D341Med (cell line): ENCODE measurements at regions not wholly inside any gene's neighbourhood (a gene's known extent, or its start where the extent isn't known, plus 50 kb on each side); places are given as distances from the start of the nearest gene placed in this dataset.

Experiments used
- DNase-seq: peaks from one replicate; pipeline ENCODE4 v3.0.0; 2012; ENCODE audit warnings: low spot score

GRCh38 chr14:97581016-97581415 is 783.8 kb downstream of the VRK1 start:
- no peak for DNase-seq

GRCh38 chr14:97582022-97582421 is 784.8 kb downstream of the VRK1 start:
- DNase-seq: no peak

DNA sequence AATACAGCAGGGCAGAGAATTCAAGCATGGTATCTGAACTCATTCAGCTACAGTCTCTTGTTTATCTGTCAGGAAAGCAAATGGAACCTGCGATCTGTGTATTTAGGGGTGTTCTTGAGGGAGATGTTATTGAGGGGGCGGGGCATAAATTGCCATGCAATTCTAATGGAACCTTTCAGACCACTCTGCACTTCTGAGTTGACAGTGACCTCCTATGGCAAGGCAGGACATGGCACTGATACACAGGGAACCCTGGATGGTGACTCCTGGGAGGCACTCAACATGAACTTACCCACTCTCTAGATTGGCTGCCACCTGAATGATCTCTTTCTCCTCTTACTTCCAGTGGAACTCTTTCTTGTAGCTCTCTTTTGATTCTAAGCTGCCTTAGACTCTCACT is 787.3 kb downstream of the VRK1 start:
- no peak for DNase-seq

GRCh38 chr14:97592341-97592980 is 795.3 kb downstream of the VRK1 start:
- no peak for DNase-seq

DNA sequence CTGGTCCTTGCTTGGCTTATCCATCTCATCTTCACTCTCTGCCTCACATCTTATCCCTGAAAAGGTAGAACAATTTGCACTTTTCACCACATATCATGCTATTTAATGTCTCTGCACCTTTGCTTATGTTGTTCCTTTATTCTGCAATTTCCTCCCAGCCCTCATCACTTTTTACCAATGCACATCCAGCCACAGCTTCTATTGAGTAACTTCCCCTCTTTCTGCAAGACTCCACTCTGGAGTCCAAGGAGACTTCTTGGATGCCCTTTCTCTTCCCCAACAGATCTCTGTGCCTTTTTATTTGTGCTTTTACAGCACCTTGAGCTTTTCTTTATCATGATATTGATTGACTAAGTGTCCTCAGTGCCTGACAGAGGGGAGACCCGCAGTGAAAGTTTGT is 797.1 kb downstream of the VRK1 start:
- DNase-seq: no peak

DNA sequence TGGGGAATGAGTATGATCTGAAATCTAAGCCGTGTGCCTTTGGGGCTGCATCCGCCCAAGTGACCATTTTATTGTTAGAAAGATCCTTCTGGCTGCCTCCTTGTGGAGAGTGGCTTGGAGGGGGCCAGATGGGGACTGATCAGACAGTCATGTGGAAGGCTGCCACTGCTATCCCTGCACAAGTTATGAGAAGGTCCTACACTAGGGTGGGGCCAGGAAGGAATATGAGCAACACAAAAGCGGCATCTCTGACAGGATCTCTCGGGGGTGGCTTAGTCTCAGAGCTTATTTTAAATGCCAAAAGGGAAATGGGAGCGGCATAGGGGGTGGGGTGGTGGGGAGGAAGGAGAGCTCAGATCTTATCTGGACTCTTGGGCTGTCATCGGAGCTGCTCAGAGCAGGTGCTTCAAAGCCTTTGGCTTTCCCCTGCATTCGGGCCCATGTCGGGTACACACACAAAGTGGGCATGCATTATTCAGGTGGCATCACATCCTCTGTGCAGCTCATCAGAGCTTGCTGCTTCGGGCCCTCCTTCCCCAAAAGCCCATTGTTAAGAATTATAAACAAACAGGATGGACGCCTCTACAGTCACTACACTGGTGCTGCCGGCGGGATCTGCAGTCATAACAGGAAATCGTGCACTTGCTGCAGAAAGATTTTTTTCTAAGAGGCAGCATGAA is 805.4 kb downstream of the VRK1 start:
- no peak for DNase-seq

DNA sequence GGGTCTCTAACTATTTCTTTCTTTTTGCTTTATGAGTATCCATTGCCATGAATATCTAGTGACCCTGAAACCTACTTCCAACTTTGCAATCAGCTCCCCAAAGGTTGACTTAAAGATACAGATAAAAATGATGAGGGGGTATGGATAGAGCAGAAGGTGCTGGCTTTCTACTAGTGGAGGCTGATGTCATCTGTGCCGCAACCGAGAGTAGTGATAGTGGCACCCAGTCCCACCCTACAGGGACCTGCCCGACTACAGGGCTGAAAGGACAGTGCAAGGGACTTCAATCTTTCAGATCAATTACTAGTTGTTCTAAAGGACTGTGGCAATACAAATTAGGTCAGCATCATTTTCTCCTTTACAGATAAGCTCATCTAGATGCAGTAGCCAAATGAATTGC is 806.0 kb downstream of the VRK1 start:
- no peak for DNase-seq

- DNase-seq: no peak
These were observed 807.5 kb downstream of the VRK1 start for GRCh38 chr14:97604731-97605130.

DNA sequence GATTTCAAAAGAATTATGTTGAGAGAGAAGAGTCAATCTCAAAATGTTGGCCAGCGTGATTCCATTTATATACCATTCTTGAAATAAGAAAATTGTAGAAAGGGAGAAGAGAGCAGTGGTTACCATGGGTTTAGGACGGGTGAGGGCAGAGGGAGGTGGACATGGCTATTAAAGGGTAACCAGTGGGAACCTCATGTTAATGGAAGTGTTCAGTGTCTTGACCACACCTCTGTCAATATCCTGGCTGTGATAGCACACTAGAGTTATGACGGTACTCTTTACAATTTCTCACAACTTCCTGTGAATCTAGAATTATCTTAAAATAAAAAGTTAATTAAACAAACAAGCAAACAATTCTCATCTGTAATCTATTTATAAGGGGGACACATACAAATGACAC is 821.2 kb downstream of the VRK1 start:
- DNase-seq: no peak

DNA sequence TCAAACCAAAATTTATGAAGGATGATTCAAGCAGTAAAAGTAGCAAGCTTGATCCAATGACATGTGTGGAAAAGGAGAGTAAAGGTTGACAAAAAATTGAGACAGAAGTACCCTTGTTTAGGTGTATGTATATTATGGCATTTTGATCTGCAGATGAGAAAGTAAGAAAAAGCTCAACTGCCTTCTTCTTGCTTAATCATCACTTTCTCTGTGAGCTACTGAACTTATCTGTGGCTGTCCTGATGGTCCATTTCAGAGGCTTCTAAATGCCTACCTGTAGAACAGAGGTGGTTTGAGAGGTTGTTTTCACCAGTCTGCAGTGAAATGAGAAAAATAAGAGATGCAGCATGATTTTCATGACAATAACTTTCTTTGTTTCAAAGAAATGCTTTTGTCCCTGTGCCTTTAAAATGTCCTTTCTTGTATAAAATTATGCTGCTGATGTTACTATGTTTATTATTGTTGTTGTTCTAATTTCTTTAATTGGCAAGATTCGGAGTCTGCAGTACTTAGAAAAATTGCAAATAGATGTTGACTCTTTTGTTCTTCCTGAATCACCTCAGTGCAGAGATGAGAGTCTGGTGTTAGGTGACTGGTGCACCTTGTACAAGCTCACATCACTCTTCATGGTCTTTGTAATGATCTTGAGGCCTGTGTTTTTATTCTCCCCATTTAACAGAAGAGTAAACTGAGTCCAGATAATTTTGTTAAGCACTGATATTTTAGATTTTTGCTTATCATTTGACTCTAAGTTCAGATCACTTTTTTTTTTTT is 821.9 kb downstream of the VRK1 start:
- no peak for DNase-seq

- DNase-seq: no peak
These were observed 822.9 kb downstream of the VRK1 start for GRCh38 chr14:97620066-97620465.

DNA sequence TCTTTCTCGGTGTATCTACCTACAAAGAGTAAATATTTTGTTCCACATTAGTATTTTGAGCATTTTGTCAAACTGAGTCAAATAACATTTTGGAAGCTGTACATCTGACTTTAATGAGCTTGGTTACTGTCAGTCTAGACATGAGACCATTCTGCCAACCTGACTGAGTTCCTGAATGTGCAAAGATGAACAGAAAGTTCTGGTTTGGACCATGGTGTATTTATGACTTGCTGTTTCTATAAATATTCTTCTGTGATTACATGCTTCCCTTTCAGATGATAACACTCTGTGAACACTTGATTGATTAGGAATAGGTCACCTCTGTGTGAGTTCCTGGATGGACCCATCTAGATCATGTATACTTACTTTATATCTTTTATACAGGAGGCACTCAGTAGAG is 827.8 kb downstream of the VRK1 start:
- DNase-seq: no peak

GRCh38 chr14:97625477-97625876 is 828.3 kb downstream of the VRK1 start:
- DNase-seq: no peak

DNA sequence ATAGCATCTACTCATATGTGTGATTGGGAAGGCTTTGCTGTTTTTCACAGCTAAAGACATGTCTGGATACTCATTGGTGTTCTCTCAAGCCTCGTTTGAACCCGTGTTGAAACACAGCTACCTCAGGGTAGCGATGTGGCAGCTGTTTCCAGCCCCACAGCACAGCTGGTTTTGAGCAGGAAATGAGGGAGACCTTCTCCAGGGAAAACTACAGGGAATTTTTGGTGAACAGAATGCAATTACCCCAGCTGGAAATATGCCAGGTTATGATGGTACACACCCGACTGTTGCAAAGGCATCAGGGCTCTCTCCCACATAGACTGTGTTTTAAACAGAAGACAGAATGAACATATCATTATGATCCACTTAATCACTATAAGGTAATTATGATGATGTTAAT is 828.9 kb downstream of the VRK1 start:
- DNase-seq: no peak

DNA sequence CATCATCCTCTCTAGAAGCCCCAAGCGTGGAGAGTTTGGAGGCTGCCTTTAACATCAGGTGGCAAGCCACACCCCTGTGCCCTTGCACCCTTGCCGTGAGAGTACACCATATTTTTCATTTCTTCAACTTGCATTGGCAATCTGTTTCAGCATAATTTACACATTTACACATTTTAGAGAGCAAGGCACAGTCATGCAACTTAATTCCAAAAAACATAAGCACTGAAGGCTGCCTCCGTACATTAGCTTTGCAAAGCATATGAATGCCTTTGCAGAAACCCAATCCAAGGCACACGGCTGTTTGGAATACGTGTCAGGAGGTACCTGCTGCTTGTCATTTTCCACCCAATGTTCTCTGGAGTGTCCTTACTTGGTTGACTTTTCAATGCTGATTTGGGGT is 833.1 kb downstream of the VRK1 start:
- no peak for DNase-seq

- no peak for DNase-seq
These were observed 836.1 kb downstream of the VRK1 start for GRCh38 chr14:97633131-97633738.

DNA sequence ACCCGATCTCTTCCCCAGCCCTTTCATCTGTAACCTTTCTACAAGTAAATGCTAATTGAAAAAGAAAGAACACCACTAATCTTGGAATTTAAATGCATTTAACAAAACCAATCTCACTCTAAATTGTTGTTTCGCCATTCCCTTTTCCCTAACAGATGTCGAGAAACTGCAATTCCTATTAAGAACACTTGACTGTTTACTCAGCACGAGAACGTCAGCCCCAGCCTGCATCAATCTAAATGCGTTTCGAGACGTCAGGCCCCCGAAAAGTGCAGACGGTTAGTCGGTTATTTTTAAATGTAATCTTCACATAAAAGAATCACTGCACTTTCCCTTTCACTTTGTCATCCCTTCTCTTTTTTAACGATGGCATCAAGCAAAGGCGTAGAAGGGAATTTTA is 837.6 kb downstream of the VRK1 start:
- no peak for DNase-seq

- no peak for DNase-seq
These were observed 841.7 kb downstream of the VRK1 start for GRCh38 chr14:97638864-97639263.

- no peak for DNase-seq
These were observed 842.8 kb downstream of the VRK1 start for GRCh38 chr14:97640031-97640430.

GRCh38 chr14:97641827-97642226 is 844.6 kb downstream of the VRK1 start:
- DNase-seq: no peak

DNA sequence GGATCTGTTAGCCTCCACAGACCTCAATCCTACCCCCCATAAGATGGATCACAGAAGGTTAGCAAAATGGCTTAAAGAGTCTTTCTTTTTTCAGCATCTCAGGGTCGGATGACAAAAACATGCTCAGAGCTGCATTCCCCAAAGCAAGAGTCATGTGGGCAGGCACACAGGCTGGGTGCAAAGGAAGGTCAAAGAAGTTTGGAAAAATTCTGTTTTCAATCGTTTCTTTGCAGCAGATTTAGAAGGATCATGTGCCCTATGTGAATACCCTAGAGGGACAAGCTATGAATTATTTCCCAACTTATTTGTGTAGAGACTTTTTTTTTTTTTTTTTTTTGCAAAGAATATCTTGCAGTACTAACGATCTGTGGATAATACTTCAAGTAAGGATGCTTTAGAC is 845.4 kb downstream of the VRK1 start:
- no peak for DNase-seq

GRCh38 chr14:97644365-97644764 is 847.2 kb downstream of the VRK1 start:
- DNase-seq: no peak

DNA sequence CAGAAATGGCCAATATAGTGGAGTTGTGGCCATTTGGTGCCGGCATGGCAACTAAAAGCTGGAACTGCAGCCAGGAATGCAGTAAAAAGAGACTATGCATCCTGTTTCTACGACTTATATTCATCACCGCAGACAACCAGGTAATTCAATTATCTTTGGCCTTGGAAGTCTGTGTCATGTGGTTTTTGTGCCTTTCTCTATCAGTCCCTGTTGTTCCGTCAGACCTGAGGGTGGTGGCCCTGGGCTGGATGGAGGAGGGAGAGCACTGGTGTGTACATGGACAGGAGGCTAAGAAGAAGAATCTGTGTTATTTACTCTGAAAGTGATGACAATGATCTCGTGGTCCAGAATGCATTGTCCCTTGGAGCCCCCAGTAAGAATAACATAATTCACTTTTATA is 852.6 kb downstream of the VRK1 start:
- no peak for DNase-seq
